OCI-LY1 (cell line): ENCODE measurements at regions not wholly inside any gene's neighbourhood (a gene's known extent, or its start where the extent isn't known, plus 50 kb on each side); places are given as distances from the start of the nearest gene placed in this dataset.

Experiments used
- EZH2 ChIP-seq: fragments of 200-600 bp; sonication (generic), shearing (Covaris generic); IDR thresholded peaks from 2 replicates; pipeline ENCODE4 v1.8.0; 2017; ENCODE audit warnings: borderline replicate concordance, mixed run types, mild to moderate bottlenecking, antibody characterized with exemption, low read length, moderate library complexity, mixed read lengths
- TF ChIP-seq, protein P1 (sequence below): fragments of 200-600 bp; sonication (generic), shearing (Covaris generic); IDR thresholded peaks from 2 replicates; pipeline ENCODE4 v1.5.1; 2017; ENCODE audit warnings: mild to moderate bottlenecking, antibody characterized with exemption, low read length, moderate library complexity, mixed read lengths

DNA sequence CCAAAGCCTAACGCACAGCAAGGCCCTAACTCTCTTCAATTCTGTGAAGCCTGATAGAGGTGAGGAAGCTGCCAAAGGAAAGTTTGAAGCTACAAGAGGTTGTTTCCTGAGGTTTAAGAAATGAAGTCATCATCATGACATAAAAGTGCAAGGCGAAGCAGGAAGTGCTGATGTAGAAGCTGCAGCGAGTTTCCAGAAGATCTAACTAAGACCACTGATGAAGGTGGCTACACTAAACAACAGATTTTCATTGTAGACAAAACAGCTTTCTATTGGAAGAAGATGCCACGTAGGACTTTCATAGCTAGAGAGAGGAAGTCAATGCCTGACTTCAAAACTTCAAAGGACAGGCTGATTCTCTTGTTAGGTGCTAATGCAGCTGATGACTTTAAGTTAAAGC lies 385.6 kb upstream of the OR4E1 start:
- TF ChIP-seq, protein P1, sequence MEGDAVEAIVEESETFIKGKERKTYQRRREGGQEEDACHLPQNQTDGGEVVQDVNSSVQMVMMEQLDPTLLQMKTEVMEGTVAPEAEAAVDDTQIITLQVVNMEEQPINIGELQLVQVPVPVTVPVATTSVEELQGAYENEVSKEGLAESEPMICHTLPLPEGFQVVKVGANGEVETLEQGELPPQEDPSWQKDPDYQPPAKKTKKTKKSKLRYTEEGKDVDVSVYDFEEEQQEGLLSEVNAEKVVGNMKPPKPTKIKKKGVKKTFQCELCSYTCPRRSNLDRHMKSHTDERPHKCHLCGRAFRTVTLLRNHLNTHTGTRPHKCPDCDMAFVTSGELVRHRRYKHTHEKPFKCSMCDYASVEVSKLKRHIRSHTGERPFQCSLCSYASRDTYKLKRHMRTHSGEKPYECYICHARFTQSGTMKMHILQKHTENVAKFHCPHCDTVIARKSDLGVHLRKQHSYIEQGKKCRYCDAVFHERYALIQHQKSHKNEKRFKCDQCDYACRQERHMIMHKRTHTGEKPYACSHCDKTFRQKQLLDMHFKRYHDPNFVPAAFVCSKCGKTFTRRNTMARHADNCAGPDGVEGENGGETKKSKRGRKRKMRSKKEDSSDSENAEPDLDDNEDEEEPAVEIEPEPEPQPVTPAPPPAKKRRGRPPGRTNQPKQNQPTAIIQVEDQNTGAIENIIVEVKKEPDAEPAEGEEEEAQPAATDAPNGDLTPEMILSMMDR = no peak
- no peak for TF ChIP-seq EZH2
